ENCODE measurements at regions not wholly inside any gene's neighbourhood (a gene's known extent, or its start where the extent isn't known, plus 50 kb on each side); places are given as distances from the start of the nearest gene placed in this dataset.

- TF ChIP-seq EZH2phosphoT487 (IDR thresholded peaks at IDR 0.05; ENCODE audit: low read length), result no peak
- TF ChIP-seq, protein P1, sequence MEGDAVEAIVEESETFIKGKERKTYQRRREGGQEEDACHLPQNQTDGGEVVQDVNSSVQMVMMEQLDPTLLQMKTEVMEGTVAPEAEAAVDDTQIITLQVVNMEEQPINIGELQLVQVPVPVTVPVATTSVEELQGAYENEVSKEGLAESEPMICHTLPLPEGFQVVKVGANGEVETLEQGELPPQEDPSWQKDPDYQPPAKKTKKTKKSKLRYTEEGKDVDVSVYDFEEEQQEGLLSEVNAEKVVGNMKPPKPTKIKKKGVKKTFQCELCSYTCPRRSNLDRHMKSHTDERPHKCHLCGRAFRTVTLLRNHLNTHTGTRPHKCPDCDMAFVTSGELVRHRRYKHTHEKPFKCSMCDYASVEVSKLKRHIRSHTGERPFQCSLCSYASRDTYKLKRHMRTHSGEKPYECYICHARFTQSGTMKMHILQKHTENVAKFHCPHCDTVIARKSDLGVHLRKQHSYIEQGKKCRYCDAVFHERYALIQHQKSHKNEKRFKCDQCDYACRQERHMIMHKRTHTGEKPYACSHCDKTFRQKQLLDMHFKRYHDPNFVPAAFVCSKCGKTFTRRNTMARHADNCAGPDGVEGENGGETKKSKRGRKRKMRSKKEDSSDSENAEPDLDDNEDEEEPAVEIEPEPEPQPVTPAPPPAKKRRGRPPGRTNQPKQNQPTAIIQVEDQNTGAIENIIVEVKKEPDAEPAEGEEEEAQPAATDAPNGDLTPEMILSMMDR (IDR thresholded peaks at IDR 0.05; ENCODE audit: low read length), result no peak
- no peak for TF ChIP-seq EZH2 (optimal IDR thresholded peaks at IDR 0.05; ENCODE audit: low read depth, low read length)
Observed at GRCh38 chr5:40084614-40085013, 595.1 kb upstream of the PTGER4 start.

All from MM.1S (cell line).